Left lung (tissue), 4 donors: ENCODE measurements at regions not wholly inside any gene's neighbourhood (a gene's known extent, or its start where the extent isn't known, plus 50 kb on each side); places are given as distances from the start of the nearest gene placed in this dataset.
"Not testable (repeated sequence)": the region's sequence is repeated elsewhere in the genome, so short reads cannot be mapped to it uniquely, and the experiment has no call there.

Experiments used
- ATAC-seq: fragments of 200-7000 bp; cut with Tn5 transposase; one replicate; pipeline ENCODE4 v1.9.1; 2020; ENCODE audit warnings: moderate library complexity
- DNase-seq, 4 donors: peaks; one replicate each; pipeline ENCODE4 v3.0.0-alpha.2; 2013 to 2020
- H3K27ac ChIP-seq, 2 donors: fragments of 200-600 bp; sonication (generic) in 1 of 2; one replicate each; pipeline versions ENCODE4 v1.5.0 to v1.8.0; 2020 to 2021
- H3K27me3 ChIP-seq, 2 donors: fragments of 200-600 bp; sonication (generic) in 1 of 2; one replicate each; pipeline versions ENCODE4 v1.5.0 to v1.8.0; 2020 to 2021
- H3K36me3 ChIP-seq, 2 donors: fragments of 200-600 bp; sonication (generic) in 1 of 2; one replicate each; pipeline versions ENCODE4 v1.5.0 to v1.8.0; 2020 to 2021
- H3K4me1 ChIP-seq, 2 donors: fragments of 200-600 bp; one replicate each; pipeline ENCODE4 v1.8.0; 2021
- H3K4me3 ChIP-seq, 2 donors: fragments of 200-600 bp; sonication (generic) in 1 of 2; one replicate each; pipeline versions ENCODE4 v1.5.0 to v1.8.0; 2020 to 2021; ENCODE audit warnings: mild to moderate bottlenecking in 1 of 2
- H3K9me3 ChIP-seq, 2 donors: fragments of 200-600 bp; sonication (generic) in 1 of 2; one replicate each; pipeline versions ENCODE4 v1.5.0 to v1.8.0; 2020 to 2021
- intact Hi-C, 2 donors: fragments of 100-400 bp; cut with DNase I; formaldehyde crosslinking; loops; one replicate each; pipeline versions ENCODE4 v1.11.2 to v1.14.2; 2022
- TF ChIP-seq, protein P1 (sequence below), 2 donors: fragments of 200-600 bp; sonication (generic) in 1 of 2; IDR thresholded peaks; one replicate each; pipeline versions ENCODE4 v1.5.0 to v1.8.0; 2021; ENCODE audit warnings: antibody characterized with exemption in 2 of 2
- donor health status: DM: no; HTN: yes; CAD: no.
- donor health status: DM: no; HTN: no; CAD: no.

DNA sequence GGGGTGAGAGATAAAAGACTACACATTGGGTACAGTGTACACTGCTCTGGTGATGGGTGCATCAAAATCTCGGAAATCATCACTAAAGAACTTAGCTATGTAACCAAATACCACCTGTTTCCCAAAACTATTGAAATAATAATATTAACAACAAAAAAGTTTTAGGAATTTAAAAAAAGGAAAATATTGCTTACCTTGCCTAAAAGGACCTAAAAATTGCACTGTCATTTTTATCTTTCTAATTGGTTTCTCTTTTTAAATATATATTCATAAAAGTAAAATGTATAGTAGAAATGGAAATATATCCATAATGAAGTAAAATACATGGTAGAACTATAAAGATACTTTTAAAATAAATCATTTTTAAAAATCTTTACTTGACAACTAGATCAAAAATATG, 719.3 kb upstream of the RGS18 start:
- Histone ChIP-seq H3K27me3 (no peaks in the 10 kb centered on the region), H3K4me3 (no peak overlapping the region), H3K27ac (no peak overlapping the region), H3K36me3 (no peaks in the 10 kb centered on the region), H3K9me3 (peaks cover 0 to 12% of the 10 kb centered on the region in 2 donors), H3K4me1 (no peaks in the 10 kb centered on the region)
- no peak for DNase-seq
- intact Hi-C loops: no loop called here
- ATAC-seq: no peak
- TF ChIP-seq, protein P1, sequence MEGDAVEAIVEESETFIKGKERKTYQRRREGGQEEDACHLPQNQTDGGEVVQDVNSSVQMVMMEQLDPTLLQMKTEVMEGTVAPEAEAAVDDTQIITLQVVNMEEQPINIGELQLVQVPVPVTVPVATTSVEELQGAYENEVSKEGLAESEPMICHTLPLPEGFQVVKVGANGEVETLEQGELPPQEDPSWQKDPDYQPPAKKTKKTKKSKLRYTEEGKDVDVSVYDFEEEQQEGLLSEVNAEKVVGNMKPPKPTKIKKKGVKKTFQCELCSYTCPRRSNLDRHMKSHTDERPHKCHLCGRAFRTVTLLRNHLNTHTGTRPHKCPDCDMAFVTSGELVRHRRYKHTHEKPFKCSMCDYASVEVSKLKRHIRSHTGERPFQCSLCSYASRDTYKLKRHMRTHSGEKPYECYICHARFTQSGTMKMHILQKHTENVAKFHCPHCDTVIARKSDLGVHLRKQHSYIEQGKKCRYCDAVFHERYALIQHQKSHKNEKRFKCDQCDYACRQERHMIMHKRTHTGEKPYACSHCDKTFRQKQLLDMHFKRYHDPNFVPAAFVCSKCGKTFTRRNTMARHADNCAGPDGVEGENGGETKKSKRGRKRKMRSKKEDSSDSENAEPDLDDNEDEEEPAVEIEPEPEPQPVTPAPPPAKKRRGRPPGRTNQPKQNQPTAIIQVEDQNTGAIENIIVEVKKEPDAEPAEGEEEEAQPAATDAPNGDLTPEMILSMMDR (IDR thresholded peaks at IDR 0.05): no peak

DNA sequence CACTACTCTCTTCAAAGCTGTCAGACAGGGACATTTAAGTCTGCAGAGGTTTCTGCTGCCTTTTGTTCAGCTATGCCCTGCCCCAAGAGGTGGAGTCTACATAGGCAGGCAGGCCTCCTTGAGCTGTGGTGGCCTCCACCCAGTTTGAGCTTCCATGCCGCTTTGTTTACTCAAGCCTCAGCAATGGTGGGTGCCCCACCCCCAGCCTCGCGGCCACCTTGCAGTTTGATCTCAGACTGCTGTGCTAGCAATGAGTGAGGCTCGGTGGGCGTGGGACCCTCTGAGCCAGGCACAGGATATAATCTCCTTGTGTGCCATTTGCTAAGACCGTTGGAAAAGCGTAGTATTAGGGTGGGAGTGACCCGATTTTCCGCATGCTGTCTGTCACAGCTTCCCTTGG, 710.0 kb upstream of the RGS18 start:
- H3K27me3 ChIP-seq, H3K4me3 ChIP-seq, H3K27ac ChIP-seq, ATAC-seq, DNase-seq, intact Hi-C loops, H3K36me3 ChIP-seq, H3K4me1 ChIP-seq: not testable (repeated sequence)
- peaks cover 0 to 15% of the 10 kb centered on the region in 2 donors for H3K9me3 ChIP-seq

DNA sequence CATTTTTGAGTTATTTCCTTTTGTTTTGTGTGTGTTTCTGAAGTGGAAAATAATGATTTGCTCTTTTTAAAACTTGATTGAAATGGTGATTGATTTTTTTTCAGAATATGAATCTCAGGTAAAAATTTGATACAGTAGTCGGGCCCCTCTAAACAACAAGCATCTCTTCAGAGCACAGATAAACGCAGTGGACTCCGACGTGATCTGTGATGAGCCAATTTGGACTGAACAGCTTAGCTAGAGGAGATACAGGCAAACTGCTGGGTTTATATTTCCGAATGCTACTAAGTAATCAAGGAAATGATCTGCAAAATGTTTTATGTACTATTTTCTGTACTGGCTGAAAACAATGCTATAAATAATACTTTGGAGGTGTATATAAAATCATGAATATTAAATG, 705.7 kb upstream of the RGS18 start:
- TF ChIP-seq, protein P1 (IDR thresholded peaks at IDR 0.05): no peak
- H3K27me3 ChIP-seq: no peaks in the 10 kb centered on the region
- H3K4me3 ChIP-seq: no peak overlapping the region
- peaks cover 0 to 15% of the 10 kb centered on the region in 2 donors for H3K9me3 ChIP-seq
- intact Hi-C loops: no loop called here
- H3K4me1 ChIP-seq: no peaks in the 10 kb centered on the region
- H3K27ac ChIP-seq: no peak overlapping the region
- DNase-seq (no peak), ATAC-seq (no peak)
- H3K36me3 ChIP-seq: no peaks in the 10 kb centered on the region

DNA sequence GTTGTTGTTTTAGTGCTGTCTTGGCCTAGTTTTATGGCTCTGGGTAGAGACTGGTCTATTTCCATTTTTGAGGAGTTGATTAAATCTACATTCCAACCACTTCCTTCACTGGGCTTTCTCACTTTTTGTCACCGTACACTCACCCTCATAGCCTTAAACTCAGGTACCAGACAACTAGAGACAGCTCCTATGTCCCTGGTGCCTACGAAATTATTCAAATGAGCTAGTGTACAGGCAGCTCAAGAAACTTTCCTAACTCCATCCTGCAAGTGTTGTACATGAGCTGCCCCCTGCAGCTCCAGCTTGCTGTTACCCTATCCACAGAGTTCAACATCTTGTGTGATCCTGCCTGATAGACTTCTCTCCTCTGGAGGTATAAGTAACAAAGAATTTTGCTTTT, 704.8 kb upstream of the RGS18 start:
- Histone ChIP-seq H3K27ac (no peak overlapping the region), H3K27me3 (no peaks in the 10 kb centered on the region), H3K4me3 (no peak overlapping the region), H3K36me3 (no peaks in the 10 kb centered on the region), H3K4me1 (no peaks in the 10 kb centered on the region), H3K9me3 (peaks cover 0 to 9% of the 10 kb centered on the region in 2 donors)
- intact Hi-C loops: no loop called here
- no peak for ATAC-seq
- TF ChIP-seq, protein P1 (IDR thresholded peaks at IDR 0.05): no peak
- no peak for DNase-seq

DNA sequence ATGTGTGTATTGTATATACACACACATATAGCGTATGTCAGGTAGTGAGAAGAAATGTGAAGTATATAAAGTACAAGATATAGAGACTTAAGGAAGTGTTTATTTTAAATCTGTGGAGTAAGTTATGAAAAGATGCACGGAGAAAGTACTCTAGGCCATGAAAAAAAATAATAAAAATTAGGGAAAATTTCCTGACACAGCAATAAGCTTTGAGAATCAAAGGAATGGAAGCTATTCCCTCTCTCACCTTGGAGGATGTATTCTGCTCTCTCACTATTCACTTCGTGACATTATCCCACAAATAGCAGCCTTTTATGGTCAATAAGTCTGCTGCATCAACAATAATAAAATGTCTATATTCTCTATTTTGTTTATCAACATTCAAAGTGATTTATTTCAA, 700.4 kb upstream of the RGS18 start:
- TF ChIP-seq, protein P1 (IDR thresholded peaks at IDR 0.05): no peak
- intact Hi-C loops: no loop called here
- H3K36me3 ChIP-seq: no peaks in the 10 kb centered on the region
- no peaks in the 10 kb centered on the region for H3K27me3 ChIP-seq
- ATAC-seq (no peak), DNase-seq (no peak)
- no peak overlapping the region for H3K4me3 ChIP-seq
- H3K27ac ChIP-seq: no peak overlapping the region
- H3K4me1 ChIP-seq: no peaks in the 10 kb centered on the region
- H3K9me3 ChIP-seq: no peaks in the 10 kb centered on the region

DNA sequence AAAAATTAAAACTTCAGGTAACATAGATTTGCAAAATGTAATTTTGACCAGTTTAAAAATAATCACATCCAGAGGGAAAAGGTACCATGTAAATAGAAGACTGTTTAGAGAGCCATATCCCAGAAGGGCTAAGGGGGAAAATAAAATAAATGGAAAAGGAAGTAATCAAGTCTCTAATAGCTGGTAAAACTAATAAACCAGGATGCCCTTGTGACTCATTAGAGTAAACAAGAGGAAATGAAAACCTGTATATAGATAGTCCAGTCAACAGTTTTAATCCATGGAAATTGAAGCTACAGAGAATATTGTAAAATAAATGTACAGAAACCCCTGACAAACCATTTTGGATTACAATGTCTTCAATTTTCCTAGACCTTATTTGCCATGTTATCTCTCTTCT, 698.0 kb upstream of the RGS18 start:
- no peak for DNase-seq
- no peak for ATAC-seq
- Histone ChIP-seq H3K36me3 (no peaks in the 10 kb centered on the region), H3K9me3 (no peaks in the 10 kb centered on the region), H3K4me1 (no peaks in the 10 kb centered on the region), H3K27ac (no peak overlapping the region), H3K4me3 (no peak overlapping the region), H3K27me3 (no peaks in the 10 kb centered on the region)
- intact Hi-C loops: no loop called here
- TF ChIP-seq, protein P1 (IDR thresholded peaks at IDR 0.05): no peak
